ENCODE measurements at regions not wholly inside any gene's neighbourhood (a gene's known extent, or its start where the extent isn't known, plus 50 kb on each side); places are given as distances from the start of the nearest gene placed in this dataset.

- POLR2A ChIA-PET: no interaction called here
- WGBS (ENCODE audit: low lambda C conversion rate): 6% methylated on average over 1 of the region's 1 CpG
- TF ChIP-seq PBX3 (IDR thresholded peaks at IDR 0.05): no peak
- no peak for TF ChIP-seq USF1 (IDR thresholded peaks at IDR 0.05; ENCODE audit: borderline replicate concordance, low read depth)
- TF ChIP-seq FOSL2 (IDR thresholded peaks at IDR 0.05; ENCODE audit: borderline replicate concordance, low read depth): no peak
- no peak for TF ChIP-seq FOXM1 (IDR thresholded peaks at IDR 0.05; ENCODE audit: low read depth)
Observed at GRCh38 chr5:162721125-162721524, 653.6 kb downstream of the GABRG2 start.

GRCh38 chr5:162752612-162753011, 684.8 kb upstream of the CCNG1 start:
- Histone ChIP-seq H3K36me3 (replicated peaks in 1 of 2; ENCODE audit: control insufficient read depth in 1 of 2, insufficient read depth in 2 of 2, low read length in 1 of 2) (no peaks in the 10 kb centered on the region), H3K9me2 (no peaks in the 10 kb centered on the region), H3K4me2 (no peak overlapping the region), H3K79me2 (ENCODE audit: insufficient read depth) (no peaks in the 10 kb centered on the region), H4K20me1 (ENCODE audit: insufficient read depth) (no peaks in the 10 kb centered on the region), H3K4me1 (ENCODE audit: control insufficient read depth in 1 of 2, insufficient read depth in 2 of 2, low read depth in 1 of 2, low read length in 1 of 2) (no peaks in the 10 kb centered on the region), H3K4me3 (ENCODE audit: low read depth in 2 of 2, low read length in 1 of 2) (no peak overlapping the region), H3K27me3 (ENCODE audit: insufficient read depth) (no peaks in the 10 kb centered on the region), H2AFZ (ENCODE audit: low read depth) (no peak overlapping the region), H3F3A (replicated peaks; ENCODE audit: insufficient read depth) (no peaks in the 10 kb centered on the region), H3K9ac (no peak overlapping the region), H3K27ac (ENCODE audit: low read depth in 2 of 2, low read length in 1 of 2) (no peak overlapping the region), H3K9me3 (no peaks in the 10 kb centered on the region; the same call in 1 of the 2 replicates)
- POLR2A ChIA-PET: no interaction called here
- TF ChIP-seq ELF1 (IDR thresholded peaks at IDR 0.05) (no peak), USF2 (IDR thresholded peaks at IDR 0.05; ENCODE audit: borderline replicate concordance, low read depth, low read length) (no peak), RXRA (IDR thresholded peaks at IDR 0.05; ENCODE audit: borderline replicate concordance, low read depth) (no peak), TAF1 (IDR thresholded peaks at IDR 0.05; ENCODE audit: borderline replicate concordance, low read depth, low read length) (no peak)
- 0% methylated on average over 3 of the region's 3 CpGs for WGBS (ENCODE audit: low lambda C conversion rate)
- CTCF ChIA-PET: no interaction called here
- DNase-seq: no peak

More at GRCh38 chr5:162721125-162721524, 653.6 kb downstream of the GABRG2 start:
- Histone ChIP-seq H3K27me3 (ENCODE audit: insufficient read depth) (no peaks in the 10 kb centered on the region), H3F3A (replicated peaks; ENCODE audit: insufficient read depth) (no peaks in the 10 kb centered on the region), H3K27ac (ENCODE audit: low read depth in 2 of 2, low read length in 1 of 2) (no peak overlapping the region), H3K9me2 (no peaks in the 10 kb centered on the region), H3K4me1 (ENCODE audit: control insufficient read depth in 1 of 2, insufficient read depth in 2 of 2, low read depth in 1 of 2, low read length in 1 of 2) (no peaks in the 10 kb centered on the region), H4K20me1 (ENCODE audit: insufficient read depth) (no peaks in the 10 kb centered on the region), H3K36me3 (replicated peaks in 1 of 2; ENCODE audit: control insufficient read depth in 1 of 2, insufficient read depth in 2 of 2, low read length in 1 of 2) (no peaks in the 10 kb centered on the region), H3K9me3 (no peaks in the 10 kb centered on the region; the same call in 1 of the 2 replicates), H2AFZ (ENCODE audit: low read depth) (no peak overlapping the region), H3K4me2 (no peak overlapping the region), H3K79me2 (ENCODE audit: insufficient read depth) (no peaks in the 10 kb centered on the region), H3K4me3 (ENCODE audit: low read depth in 2 of 2, low read length in 1 of 2) (no peak overlapping the region), H3K9ac (no peak overlapping the region)
- CTCF ChIA-PET: no interaction called here
- no peak for DNase-seq

- DNase-seq: no peak
- POLR2A ChIA-PET: no interaction called here
- TF ChIP-seq YY1 (IDR thresholded peaks at IDR 0.05; ENCODE audit: low read depth) (no peak), TEAD4 (IDR thresholded peaks at IDR 0.05; ENCODE audit: borderline replicate concordance, insufficient read depth) (no peak), TCF12 (IDR thresholded peaks at IDR 0.05) (no peak), SMC3 (IDR thresholded peaks at IDR 0.05; ENCODE audit: low read depth, low read length) (no peak), TAF1 (IDR thresholded peaks at IDR 0.05; ENCODE audit: borderline replicate concordance, low read depth, low read length) (no peak), FOSL2 (IDR thresholded peaks at IDR 0.05; ENCODE audit: borderline replicate concordance, low read depth) (no peak), GATA2 (CRISPR knock-in tag; IDR thresholded peaks at IDR 0.05) (no peak), ZBTB33 (IDR thresholded peaks at IDR 0.05; ENCODE audit: borderline replicate concordance, low read depth) (no peak), USF2 (IDR thresholded peaks at IDR 0.05; ENCODE audit: borderline replicate concordance, low read depth, low read length) (no peak), FOXJ3 (CRISPR knock-in tag; IDR thresholded peaks at IDR 0.05) (no peak), GABPA (IDR thresholded peaks at IDR 0.05; ENCODE audit: low read depth) (no peak), ELF1 (IDR thresholded peaks at IDR 0.05) (no peak), EP300 (IDR thresholded peaks at IDR 0.05; ENCODE audit: borderline replicate concordance in 1 of 2, low read depth in 1 of 2, low read length in 1 of 2) (no peak)
Observed at GRCh38 chr5:162762119-162762518, 675.3 kb upstream of the CCNG1 start.

More at GRCh38 chr5:162762119-162762518, 675.3 kb upstream of the CCNG1 start:
- H3K4me3 ChIP-seq (ENCODE audit: low read depth in 2 of 2, low read length in 1 of 2): no peak overlapping the region
- no peaks in the 10 kb centered on the region for H3K36me3 ChIP-seq (replicated peaks in 1 of 2; ENCODE audit: control insufficient read depth in 1 of 2, insufficient read depth in 2 of 2, low read length in 1 of 2)
- no peaks in the 10 kb centered on the region for H3F3A ChIP-seq (replicated peaks; ENCODE audit: insufficient read depth)
- no peaks in the 10 kb centered on the region for H3K9me3 ChIP-seq
- H3K9ac ChIP-seq: no peak overlapping the region
- WGBS (ENCODE audit: low lambda C conversion rate): 4% methylated on average over 5 of the region's 5 CpGs
- H2AFZ ChIP-seq (ENCODE audit: low read depth): no peak overlapping the region
- no peak overlapping the region for H3K27ac ChIP-seq (ENCODE audit: low read depth in 2 of 2, low read length in 1 of 2)
- H3K4me2 ChIP-seq: no peak overlapping the region
- no peaks in the 10 kb centered on the region for H3K79me2 ChIP-seq (ENCODE audit: insufficient read depth)
- H4K20me1 ChIP-seq (ENCODE audit: insufficient read depth): no peaks in the 10 kb centered on the region
- H3K4me1 ChIP-seq (ENCODE audit: control insufficient read depth in 1 of 2, insufficient read depth in 2 of 2, low read depth in 1 of 2, low read length in 1 of 2): no peaks in the 10 kb centered on the region
- no peaks in the 10 kb centered on the region for H3K27me3 ChIP-seq (ENCODE audit: insufficient read depth)
- no peaks in the 10 kb centered on the region for H3K9me2 ChIP-seq
- CTCF ChIA-PET: no interaction called here

Data from SK-N-SH (cell line).